SHP77 treated with DMSO at 0.1 percent for 48 hours (cell line): ENCODE measurements at regions not wholly inside any gene's neighbourhood (a gene's known extent, or its start where the extent isn't known, plus 50 kb on each side); places are given as distances from the start of the nearest gene placed in this dataset.
"Not testable (repeated sequence)": the region's sequence is repeated elsewhere in the genome, so short reads cannot be mapped to it uniquely, and the experiment has no call there.

ENCODE experiments used
- DNase-seq: peaks from one replicate; lab custom pipeline; 2025; lab: John Stamatoyannopoulos, UW

- DNase-seq = no peak
These were observed 539.1 kb upstream of the BRINP3 start for GRCh38 chr1:191016765-191017164.

GRCh38 chr1:191022856-191023255 lies 545.2 kb upstream of the BRINP3 start:
- DNase-seq = no peak

DNA sequence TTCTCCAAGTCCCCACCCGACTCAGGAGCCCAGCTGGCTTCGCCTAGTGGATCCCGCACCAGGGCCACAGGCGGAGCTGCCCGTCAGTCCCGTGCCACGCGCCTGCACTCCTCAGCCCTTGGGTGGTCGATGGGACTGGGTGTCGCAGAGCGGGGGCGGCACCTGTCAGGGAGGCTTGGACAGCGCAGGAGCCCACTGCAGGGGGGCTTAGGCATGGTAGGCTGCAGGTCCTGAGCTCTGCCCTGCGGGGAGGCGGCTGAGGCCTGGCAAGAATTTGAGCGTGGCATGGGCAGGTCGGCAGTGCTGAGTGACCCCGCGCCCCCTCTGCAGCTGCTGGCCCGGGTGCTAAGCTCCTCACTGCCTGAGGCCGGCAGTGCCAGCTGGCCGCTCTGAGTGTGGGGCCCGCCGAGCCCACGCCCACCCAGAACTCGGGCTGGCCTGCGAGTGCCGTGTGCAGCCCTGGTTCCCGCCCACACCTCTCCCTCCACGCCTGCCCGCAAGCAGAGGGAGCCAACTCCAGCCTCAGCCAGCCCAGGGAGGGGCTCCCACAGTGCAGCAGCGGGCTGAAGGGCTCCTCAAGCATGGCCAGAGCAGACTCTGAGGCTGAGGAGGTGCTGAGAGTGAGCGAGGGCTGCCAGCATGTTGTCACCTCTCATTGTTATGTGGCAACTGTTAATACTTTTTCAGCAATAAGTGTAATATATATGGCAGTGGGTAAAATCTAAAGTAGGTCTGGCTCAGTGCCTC lies 548.4 kb upstream of the BRINP3 start:
- no peak for DNase-seq

DNA sequence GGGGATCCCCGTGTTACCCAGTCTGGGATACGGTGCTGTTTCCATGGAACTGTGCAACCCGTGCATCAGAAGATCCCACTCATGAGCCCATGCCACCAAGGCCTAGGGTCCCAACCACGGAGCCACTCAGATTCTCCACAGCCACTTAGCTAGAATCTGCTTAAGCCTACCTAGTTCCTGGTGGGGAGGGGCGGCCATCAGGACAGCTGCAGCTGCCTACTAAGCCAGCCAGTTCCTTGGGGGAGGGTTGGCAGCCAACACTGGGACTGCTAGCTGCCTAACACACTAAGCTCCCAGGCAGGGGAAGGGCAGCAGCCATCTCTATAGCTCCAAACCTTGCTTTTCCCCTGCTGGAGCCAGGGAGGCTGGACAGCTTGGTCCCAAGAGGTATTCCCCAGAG lies 549.2 kb upstream of the BRINP3 start:
- no peak for DNase-seq

GRCh38 chr1:191034132-191034531 lies 556.5 kb upstream of the BRINP3 start:
- DNase-seq = no peak

GRCh38 chr1:191043066-191043465 lies 565.4 kb upstream of the BRINP3 start:
- DNase-seq = no peak

DNA sequence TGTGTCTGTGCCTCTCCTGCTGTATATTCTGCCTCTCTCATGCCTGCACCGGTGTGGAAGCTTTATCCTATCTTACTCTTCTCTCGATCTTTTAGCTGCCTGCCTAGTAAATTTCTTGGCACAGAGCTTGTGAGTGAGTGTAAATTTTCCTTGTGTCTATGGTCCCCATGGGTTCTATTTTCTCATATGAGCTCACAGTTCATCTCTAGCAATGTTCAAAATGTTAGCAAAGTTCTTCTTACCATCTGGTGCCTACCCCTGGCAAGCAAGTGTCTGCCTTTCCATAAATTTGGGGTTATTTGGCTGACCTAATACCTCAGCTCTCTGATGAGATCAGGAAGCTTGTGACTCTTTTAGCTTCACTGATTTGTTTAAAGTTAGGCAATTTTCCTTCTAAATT lies 572.1 kb upstream of the BRINP3 start:
- DNase-seq = no peak

GRCh38 chr1:191052888-191053287 lies 575.2 kb upstream of the BRINP3 start:
- no peak for DNase-seq

DNA sequence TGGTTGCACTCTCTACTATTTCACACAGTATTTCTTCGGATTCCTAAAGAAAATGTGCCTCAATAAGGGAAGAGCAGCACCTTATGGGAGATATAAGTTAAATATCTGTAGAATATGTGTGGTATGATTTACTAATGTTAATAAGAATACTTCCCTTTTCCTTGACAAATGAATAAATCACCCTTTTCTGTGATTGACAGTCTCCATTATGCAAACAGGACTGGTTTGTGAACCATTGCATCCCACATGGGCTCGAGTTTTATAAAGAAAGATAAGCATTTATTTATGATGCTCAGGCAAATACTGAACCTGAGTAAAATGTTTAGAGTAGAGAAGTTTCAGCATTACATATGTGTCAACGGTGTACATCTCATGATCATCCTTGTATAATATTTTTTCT lies 587.7 kb upstream of the BRINP3 start:
- no peak for DNase-seq

DNA sequence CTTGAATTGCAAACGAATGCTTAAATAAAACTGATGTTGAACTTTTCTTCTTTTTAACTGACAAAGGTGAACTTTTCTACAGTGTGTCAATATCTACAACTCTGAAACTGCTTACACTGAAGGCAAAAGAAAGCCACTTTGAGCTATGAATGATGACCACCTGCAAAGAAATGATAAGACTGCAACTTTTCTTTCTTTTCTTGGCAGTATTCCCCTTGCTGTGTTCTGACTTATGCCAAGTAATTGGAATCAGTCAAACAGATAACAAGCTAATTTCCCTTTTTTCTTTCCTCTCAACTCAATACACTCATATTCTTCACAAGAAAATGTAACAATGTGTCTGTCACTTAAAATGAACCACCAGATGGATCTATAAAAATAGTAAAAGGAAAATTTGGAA lies 588.1 kb upstream of the BRINP3 start:
- no peak for DNase-seq

GRCh38 chr1:191074881-191075280 lies 597.2 kb upstream of the BRINP3 start:
- no peak for DNase-seq

GRCh38 chr1:191083090-191083489 lies 605.4 kb upstream of the BRINP3 start:
- not testable (repeated sequence) for DNase-seq

DNA sequence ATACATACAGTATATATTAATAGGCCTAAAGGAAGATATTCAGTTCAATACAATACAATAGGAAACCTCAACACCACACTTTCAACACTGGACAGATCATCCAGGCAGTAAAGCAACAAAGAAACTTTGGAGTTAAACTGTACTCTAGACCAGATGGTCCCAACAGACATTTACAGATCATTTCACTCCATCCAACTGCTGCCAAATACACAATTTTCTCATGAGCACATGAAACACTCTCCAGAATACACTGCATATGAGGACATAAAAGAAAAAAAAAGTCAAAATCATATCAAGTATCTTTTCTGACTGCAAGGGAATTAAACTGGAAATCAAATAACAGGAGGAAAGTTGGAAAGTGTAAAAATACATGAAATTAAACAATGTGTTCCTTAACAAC lies 607.5 kb upstream of the BRINP3 start:
- DNase-seq = no peak

- DNase-seq = no peak
These were observed 609.2 kb upstream of the BRINP3 start for GRCh38 chr1:191086910-191087309.

GRCh38 chr1:191096405-191096804 lies 618.7 kb upstream of the BRINP3 start:
- no peak for DNase-seq

GRCh38 chr1:191099696-191100095 lies 622.0 kb upstream of the BRINP3 start:
- DNase-seq = no peak

DNA sequence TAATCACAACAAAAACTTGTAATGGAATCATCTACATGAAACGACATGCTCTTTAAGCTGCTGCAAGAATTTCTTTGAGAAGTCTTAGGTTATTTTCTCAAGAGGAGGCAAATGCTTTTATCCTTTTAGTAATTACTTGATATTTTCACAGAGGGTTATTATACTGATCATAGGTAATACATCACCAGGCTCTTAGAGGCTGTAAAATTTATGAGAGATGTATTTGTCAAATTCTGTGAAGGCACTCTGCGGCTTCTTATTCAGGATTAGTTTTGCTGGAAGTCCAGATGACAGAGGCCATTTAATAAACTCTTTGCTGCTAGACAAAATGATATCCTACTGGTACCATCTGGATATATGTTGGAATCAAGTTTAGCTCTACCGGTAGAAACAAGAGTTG lies 624.3 kb upstream of the BRINP3 start:
- no peak for DNase-seq

- DNase-seq = no peak
These were observed 648.3 kb upstream of the BRINP3 start for GRCh38 chr1:191125950-191126349.

DNA sequence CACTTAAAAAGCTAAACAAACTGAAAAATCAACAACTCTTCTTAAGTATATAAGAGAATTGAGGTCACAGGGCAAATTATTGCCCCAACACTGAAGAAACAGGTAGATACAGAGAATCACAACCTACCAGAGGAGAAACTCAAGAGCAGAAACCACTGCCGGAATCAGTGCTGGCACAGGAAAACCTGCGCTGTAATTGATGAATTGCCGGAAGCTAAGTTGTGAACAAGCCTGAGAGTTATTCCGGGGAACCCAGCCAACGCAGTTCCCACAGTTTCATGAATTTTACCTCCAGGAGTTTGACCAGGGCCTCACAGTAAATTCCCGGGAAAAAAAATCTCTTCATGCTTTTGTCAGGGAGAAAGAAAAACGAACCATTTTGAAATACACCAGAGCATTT lies 657.1 kb upstream of the BRINP3 start:
- DNase-seq = no peak

DNA sequence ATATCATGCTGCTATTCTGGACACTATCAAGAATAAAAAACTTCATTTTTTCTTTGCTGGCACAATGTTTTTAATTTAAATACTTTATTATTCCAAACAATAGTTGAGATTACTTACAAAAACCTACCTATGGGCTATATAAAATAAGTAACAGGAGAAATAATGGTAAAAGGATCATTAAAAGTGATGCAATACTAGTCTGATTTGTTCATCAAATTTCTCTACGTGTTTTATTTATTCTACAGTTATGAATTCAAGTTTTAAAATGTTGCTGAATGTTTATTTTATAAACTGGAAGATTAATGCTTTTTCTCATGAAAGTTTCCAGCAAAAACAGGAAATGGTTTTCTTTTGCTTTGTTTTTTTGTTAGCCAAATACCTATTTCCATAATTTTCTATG lies 662.4 kb upstream of the BRINP3 start:
- no peak for DNase-seq

GRCh38 chr1:191142748-191143147 lies 665.1 kb upstream of the BRINP3 start:
- no peak for DNase-seq

GRCh38 chr1:191145834-191146233 lies 668.2 kb upstream of the BRINP3 start:
- no peak for DNase-seq

- DNase-seq = no peak
These were observed 673.7 kb upstream of the BRINP3 start for GRCh38 chr1:191151321-191151807.

DNA sequence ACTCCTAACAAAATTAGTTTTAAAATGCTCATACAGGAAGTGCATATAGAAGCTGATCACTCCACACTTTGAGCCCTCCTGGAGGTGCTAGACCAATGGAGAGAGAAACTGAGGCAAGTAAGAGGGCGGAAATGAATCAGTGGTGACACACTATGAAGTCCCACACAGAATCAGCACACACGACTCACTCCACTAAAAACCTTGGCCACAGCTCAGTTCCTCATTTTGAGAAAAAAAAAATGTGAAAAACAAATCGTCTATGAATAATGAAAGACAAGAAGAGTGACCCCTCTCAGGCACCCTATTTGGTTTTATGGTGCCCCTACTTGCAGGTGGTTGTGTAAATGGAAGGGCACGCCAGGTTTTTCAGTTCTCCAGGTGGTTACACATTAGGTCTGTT lies 675.1 kb upstream of the BRINP3 start:
- no peak for DNase-seq
